ENCODE measurements at regions not wholly inside any gene's neighbourhood (a gene's known extent, or its start where the extent isn't known, plus 50 kb on each side); places are given as distances from the start of the nearest gene placed in this dataset.

DNA sequence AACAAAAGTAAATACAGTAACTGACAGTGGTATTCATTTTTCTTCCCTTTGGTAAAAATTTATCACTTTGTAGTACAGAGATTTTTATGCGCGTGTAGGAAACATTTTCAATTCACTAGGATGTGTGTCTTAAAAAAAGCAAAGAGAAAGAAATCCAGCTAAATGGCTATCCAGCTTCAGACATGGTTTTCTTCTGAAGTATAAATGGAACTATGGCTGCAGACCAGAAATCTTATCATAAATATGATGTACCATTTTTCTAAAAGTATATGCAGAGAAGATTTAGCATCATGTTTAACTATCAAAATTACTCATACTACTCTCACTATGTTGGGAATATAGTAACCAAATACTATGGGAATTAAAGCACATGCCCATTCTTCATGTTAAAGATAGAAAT is 328.4 kb upstream of the SMIM30 start:
- TF ChIP-seq CTCF (conservative IDR thresholded peaks at IDR 0.05; ENCODE audit: low read depth, low read length) = no peak
- H3K4me3 ChIP-seq (ENCODE audit: low read length) = no peak overlapping the region
- DNase-seq (ENCODE audit: low read depth) = no peak

DNA sequence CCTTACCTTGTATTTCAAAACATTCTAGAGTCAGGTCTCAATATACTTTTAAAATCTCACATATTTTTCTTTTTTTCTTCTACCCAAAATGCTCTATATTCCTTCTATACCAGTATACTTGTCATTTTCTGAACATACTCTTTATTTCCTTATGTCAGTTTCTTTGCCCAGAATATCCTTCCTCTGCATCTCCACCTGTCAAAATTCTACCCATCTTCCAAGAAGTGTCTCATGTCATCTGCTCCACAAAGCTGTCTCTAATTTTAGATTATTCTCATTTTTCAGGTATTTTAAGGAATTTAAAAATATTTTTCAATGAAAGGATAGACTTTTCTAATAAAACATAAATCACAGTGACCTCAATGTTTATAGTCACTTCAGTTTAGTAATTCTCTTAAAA is 328.0 kb upstream of the SMIM30 start:
- H3K4me3 ChIP-seq (ENCODE audit: low read length) = no peak overlapping the region
- no peak for DNase-seq (ENCODE audit: low read depth)
- TF ChIP-seq CTCF (conservative IDR thresholded peaks at IDR 0.05; ENCODE audit: low read depth, low read length) = no peak

DNA sequence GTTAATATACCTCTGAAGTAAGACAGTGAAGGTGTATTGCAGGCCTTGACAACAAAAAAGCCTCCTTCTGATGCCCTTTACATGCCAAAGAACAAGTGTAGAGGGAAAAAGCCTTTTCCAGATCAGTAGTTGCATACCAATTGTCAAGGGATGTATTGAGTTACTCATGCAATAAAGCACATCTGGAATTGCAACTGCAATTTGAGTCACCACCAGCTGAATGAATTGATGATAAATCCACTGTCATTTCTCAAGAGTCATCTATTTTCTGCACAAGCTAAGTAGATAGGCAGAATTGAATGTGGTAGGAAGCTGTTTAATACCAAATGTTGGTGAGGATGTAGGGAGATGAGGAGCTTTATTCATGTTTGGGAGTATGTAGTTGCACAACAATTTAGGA is 325.9 kb upstream of the SMIM30 start:
- DNase-seq (ENCODE audit: low read depth) = no peak
- no peak for TF ChIP-seq CTCF (conservative IDR thresholded peaks at IDR 0.05; ENCODE audit: low read depth, low read length)
- H3K4me3 ChIP-seq (ENCODE audit: low read length) = no peak overlapping the region

- no peak for DNase-seq (ENCODE audit: low read depth)
- no peak for TF ChIP-seq CTCF (conservative IDR thresholded peaks at IDR 0.05; ENCODE audit: low read depth, low read length)
- no peak overlapping the region for H3K4me3 ChIP-seq (ENCODE audit: low read length)
These were observed 321.8 kb upstream of the SMIM30 start for GRCh38 chr7:113440173-113440572.

DNA sequence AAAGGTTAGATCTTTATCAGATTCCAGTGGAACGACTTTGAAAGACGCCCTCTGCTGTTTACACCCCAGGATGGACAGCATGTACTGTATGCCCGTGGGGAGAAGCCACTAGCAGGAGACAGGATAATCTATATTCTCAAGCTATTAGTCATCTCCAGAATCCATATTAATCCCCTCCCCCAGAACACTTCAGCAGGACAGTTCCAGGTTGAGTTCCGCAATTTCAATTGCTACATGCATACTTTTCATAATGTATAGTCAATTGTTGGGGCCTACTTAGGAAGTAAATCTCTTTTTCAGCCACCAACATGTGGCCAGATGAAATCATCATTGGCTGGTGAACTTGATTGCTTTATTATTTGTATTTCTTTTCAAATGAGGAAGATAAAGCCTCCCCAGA is 313.1 kb upstream of the SMIM30 start:
- no peak overlapping the region for H3K4me3 ChIP-seq (ENCODE audit: low read length)
- TF ChIP-seq CTCF (conservative IDR thresholded peaks at IDR 0.05; ENCODE audit: low read depth, low read length) = no peak
- DNase-seq (ENCODE audit: low read depth) = no peak

DNA sequence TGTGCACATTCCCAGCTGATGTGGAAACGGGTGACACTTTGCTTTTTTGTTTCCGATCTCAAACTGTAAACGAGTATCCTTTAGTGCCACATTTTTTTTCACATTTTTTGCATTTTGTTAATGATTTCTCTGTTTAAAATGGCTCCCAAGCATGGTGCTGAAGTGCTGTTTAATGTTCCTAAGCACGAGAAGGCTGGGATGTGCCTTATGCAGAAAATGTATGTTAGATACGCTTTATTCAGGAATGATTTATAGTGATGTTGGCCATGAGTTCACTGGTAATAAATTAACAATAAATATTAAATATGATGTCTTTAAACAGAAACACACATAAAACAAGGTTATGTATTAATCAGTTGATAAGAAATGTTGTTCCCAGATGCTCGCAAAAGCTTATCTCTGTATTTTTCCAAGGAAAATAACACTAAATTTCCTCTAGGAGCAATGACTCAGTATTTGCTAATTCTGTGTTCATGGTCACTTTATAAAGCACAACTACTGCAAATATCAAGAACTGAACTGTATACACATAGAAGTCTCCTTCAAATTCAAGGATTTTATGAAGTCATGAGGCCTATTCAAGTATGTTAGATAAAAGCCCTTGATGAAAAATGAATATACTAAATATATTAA is 305.9 kb upstream of the SMIM30 start:
- DNase-seq (ENCODE audit: low read depth) = no peak

More for the DNA sequence above, 305.9 kb upstream of the SMIM30 start:
- no peak overlapping the region for H3K4me3 ChIP-seq (ENCODE audit: low read length)
- no peak for TF ChIP-seq CTCF (conservative IDR thresholded peaks at IDR 0.05; ENCODE audit: low read depth, low read length)
